ENCODE measurements at regions not wholly inside any gene's neighbourhood (a gene's known extent, or its start where the extent isn't known, plus 50 kb on each side); places are given as distances from the start of the nearest gene placed in this dataset.

GRCh38 chr2:172326211-172326509, 101.2 kb upstream of the ITGA6 start:
- TF ChIP-seq YY1 (IDR thresholded peaks at IDR 0.05; ENCODE audit: insufficient read depth, insufficient read length) (no peak), SUZ12 (IDR thresholded peaks at IDR 0.05; ENCODE audit: extremely low read depth, insufficient read depth, insufficient read length) (no peak)

All from NT2/D1 (cell line).